Medulla oblongata (tissue), 1 donor: ENCODE measurements at regions not wholly inside any gene's neighbourhood (a gene's known extent, or its start where the extent isn't known, plus 50 kb on each side); places are given as distances from the start of the nearest gene placed in this dataset.

Source experiments
- DNase-seq: peaks from one replicate; pipeline ENCODE4 v3.0.0-alpha.2; 2015; ENCODE audit errors: extremely low spot score

DNA sequence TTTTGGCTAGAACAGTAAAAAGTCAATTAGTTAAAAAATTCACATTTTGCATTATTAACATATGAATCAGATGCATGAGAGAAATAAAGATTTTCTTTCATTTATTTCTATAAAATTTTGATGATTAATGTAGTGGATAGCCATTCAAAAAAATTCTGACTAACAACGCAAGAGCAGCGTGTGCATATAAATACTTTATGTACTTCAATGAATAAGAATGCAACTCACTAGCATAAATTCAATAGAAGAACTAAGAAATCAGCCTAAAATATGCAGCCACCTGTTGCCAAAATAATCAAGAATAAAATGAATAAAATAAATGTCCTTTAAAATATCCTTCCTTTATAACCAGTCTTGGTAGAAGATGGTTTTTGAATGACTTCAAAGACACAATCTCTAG lies 471.9 kb downstream of the PDGFC start:
- DNase-seq = no peak

DNA sequence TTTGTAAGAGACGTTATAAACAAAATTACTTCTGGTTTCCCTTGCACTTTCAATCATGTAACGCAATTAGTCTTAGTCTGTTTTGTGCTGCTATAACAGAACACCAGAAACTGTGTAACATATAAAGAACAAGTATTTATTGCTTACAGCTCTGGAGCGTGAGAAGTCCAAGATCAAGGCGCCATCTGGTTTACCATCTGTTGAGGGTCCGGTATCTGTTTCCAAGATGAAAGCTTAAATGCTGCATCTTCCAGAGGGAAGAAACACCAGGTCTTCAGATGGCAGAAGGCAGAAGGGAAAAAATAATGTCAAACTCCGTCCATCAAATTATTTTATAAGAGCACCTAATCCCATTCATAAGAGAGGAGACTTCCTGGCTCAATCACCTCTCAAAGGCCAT lies 474.1 kb downstream of the PDGFC start:
- DNase-seq = no peak

- DNase-seq = no peak
Observed at GRCh38 chr4:156496797-156497196, 474.8 kb downstream of the PDGFC start.

DNA sequence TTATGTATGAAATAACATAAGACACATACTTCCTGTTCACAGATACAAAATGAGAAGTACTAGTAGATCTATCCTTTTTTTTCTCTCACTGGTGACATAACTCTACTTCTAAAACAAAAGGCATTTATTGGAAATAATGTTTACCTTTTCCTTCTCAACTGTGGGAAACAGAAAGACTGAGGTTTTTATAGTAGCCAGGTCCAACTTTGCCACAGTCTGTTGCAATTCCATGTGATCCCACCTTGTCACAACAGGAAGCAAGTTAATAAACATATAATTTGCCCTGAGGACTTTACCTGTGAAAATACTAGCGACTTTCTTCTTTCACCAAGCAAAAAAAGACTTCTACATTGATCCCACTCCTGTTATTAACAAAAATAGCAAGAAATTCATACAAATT lies 475.8 kb downstream of the PDGFC start:
- no peak for DNase-seq

DNA sequence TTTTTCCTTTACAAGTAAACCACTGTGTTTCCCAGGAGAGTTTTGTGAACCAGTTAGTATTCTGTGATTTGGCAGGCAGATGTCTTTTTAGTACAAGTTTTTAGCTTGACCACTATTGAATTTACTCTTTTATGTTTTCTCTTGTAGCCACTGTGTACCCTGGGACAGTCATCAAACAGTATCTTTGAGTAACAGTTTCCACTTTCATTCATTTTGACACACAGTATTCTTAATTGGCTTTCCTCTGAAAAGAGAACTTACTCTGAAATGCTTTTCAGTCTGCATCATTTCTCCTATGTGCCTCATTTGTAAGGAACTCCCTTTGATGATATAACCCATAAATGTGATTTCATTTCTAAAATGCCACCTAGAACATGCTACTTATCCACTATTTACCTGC lies 476.5 kb downstream of the PDGFC start:
- DNase-seq = no peak

DNA sequence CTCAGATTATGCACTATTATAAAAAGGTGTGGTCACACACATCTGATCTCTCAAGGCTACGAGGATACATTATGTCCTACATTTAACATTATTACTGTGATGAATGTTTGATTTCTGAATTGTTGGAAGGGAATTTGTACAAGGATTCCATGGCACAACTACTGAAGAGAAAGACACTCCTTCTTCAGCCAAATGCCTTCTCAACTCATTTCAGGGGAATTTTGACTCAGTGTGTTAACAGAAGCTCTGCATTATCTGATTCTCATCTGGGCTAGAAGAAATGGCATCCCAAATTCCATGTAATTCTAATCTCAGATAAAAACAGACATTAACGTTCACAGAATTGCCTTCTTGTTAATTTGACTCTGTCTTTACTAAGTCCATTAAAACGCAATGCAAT lies 477.7 kb downstream of the PDGFC start:
- no peak for DNase-seq

DNA sequence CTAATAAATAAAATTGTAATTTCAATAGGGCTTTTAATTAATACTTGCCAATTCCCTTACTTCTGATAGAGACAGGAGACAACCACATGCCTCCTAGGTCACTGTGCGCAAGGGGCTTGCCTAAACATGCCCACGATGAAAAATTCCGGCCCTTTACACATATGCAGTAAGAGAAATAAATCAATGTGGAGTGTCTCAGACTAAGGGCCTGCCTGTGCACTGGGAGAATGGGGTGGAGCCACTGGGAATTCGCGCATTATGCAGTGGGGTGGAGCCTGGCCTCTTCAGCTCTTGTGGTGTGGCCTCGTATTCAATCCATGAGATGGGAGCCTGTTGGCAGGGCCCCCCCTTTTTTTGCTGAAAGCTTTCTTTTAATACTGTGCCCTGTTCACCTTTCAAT lies 484.5 kb downstream of the PDGFC start:
- no peak for DNase-seq

DNA sequence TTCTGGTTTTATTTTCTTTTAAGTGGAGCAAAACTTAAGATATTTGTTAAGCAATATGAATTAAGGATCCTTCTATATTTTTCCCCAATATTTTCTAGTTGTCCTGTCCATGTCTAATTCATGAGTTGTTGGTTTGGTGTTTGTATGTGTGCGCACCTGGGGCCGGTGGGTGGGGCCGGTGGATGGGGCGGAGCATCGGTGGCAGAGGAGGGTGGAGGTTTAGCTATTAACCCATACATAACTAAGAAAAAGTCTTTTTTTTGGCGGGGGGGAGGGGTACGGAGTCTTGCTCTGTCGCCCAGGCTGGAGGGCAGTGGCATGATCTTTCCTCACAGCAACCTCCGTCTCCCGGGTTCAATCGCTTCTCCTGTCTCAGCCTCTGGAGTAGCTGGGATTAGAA lies 489.8 kb downstream of the PDGFC start:
- DNase-seq = no peak

- DNase-seq = no peak
Observed at GRCh38 chr4:156477636-156478035, 494.0 kb downstream of the PDGFC start.

DNA sequence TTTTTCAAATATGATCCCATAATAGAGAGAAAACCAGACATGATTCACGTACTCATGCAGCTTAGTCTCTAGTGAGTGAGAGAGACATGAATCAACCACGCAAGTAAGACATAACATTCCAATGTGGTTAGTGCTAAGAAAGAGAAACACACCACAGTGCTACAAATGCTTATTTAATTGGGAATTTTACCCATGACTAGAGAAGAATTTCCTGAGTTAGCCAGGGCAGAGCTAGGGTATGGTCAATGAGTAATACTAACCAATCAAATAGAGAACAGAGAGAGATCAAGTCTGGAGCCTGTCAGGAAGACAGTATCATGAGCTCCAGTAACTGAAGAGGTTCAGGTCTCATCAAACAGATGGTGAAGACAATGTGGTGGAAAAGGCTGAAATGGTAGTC lies 495.2 kb downstream of the PDGFC start:
- DNase-seq = no peak

DNA sequence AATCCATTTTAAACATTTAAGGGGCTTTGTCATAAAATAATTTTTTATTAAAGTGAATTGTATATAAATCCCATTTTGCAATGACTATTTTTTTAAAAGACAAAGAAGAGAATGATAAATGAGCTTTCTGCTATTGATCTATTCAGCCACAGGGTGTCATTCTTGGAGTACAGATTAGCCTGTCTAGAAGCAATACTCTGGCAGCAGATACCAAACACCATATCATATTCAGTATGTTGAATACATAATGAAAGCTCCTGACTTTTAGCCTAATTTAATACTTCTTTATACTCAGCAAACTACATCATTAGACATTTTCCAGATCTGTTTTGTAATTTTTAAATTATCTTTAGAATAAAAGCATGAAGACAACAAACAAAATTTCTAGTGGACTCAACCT lies 496.3 kb downstream of the PDGFC start:
- DNase-seq = peak; percentile 39

DNA sequence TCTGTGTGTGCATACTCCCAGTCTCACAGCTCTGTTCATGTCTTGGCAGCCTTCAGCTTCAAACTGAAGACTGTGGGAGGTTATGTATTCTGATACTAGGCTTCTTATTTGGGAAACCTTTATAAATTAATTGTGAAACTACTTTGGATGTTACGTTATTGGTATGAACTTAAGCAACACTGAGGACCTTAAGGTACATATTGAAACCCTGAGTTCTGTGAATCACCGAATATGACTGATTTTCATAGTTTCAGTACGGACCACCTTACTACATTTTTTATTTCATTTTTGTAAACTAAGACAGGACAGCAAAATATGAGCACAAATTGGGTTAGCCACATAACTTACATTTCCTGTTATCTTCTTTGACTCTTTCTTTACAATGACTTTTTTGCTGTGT lies 498.4 kb downstream of the PDGFC start:
- DNase-seq = no peak

GRCh38 chr4:156472624-156473023 lies 499.0 kb downstream of the PDGFC start:
- no peak for DNase-seq

DNA sequence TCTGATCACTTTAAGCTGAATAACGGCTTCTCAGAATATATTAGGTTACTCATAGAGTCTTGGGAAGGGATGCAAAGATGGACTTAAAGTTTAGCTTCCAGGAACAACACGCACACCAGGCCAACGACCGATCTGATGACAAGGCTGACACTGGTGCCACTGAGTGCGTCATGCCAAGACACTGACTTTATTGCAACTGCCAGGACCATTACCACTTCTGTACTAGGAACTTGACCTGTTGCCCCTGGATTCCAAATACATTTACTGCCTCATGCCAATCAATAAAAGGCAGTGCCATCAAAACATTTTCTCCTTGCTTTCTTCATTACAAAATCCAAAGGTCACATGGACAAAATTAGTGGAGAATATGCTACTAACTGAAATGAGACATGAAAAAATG lies 505.9 kb upstream of the CTSO start:
- DNase-seq = no peak

GRCh38 chr4:156456830-156457229 lies 503.2 kb upstream of the CTSO start:
- no peak for DNase-seq

DNA sequence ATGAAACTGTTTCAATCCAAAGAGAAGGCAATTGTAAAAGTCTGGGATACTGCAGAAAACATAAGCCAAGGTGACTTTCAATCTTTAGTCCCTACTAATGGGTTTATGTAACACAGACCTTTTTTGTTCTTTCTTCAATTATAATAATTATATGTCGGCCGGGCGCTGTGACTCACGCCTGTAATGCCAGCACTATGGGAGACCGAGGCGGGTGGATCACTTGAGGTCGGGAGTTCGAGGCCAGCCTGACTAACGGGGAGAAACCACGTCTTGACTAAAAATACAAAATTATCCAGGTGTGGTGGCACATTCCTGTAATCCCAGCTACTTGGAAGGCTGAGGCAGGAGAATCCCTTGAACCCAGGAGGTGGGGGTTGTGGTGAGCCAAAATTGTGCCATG lies 489.8 kb upstream of the CTSO start:
- DNase-seq = no peak

DNA sequence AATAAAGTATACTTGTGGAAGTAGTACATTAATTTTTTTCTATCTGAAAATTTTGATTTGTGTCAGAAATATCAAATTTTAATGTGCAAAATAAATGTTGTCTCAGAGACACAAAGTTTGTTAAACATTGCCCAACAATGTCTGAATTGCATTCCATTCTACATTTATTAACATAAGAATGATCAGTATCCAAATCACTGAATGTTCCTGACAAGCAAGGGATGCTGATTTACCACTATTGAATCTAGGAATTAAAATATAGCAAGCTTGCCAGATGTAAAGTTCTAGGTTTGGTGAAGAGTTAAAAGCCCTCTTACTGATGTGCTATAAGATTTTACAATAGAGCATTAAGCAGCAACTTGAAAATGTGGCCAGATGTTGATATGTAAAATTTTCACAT lies 489.2 kb upstream of the CTSO start:
- DNase-seq = no peak

DNA sequence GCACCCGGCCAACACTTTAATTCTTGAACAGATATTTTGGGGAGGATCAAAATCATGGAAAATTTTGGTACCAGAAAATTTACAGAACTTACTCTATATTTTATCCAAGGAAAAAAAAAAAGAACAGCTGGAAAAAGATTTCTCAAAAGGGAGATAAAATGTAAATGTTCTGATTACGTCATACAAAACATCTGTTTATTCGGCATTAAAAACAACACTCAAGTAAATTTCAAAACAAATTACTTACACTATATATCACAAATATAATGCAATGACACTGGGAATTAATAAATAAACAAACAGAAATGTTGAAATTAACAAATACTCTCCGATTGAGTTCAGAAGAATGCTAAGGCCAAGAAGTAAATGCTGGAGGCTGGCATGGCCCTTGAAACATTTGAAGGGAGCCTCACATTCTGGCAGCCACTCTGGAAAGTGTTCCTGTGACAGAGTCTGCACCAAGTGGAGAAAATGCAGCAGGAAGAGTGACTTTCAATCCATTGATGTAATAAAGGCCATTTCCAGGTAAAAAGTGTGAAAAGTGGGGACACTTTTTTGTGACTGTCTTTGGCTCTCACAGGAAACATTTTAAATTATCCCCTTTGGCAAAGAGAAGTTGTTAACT lies 486.0 kb upstream of the CTSO start:
- DNase-seq = peak; percentile 27

- no peak for DNase-seq
Observed at GRCh38 chr4:156437666-156438065, 484.0 kb upstream of the CTSO start.

GRCh38 chr4:156422576-156422975 lies 468.9 kb upstream of the CTSO start:
- no peak for DNase-seq

DNA sequence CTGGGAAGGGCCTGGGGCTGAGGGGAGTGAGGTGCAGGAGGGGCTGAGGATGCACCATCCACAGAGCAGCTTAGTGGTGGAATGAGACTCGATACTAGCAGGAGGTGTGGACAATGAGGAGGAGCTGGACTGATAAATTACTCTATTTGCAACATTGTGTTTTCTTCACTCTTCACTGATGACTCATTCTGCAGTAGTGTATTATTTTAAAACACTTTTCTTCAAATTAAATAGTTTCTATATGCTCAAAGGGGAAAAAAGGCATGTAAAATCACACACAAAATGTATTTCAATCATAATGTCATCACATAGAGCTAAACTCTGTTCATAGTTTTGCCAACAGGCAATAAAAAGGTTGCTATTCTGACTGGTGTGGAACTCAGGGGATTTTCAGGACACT lies 467.0 kb upstream of the CTSO start:
- DNase-seq = no peak

DNA sequence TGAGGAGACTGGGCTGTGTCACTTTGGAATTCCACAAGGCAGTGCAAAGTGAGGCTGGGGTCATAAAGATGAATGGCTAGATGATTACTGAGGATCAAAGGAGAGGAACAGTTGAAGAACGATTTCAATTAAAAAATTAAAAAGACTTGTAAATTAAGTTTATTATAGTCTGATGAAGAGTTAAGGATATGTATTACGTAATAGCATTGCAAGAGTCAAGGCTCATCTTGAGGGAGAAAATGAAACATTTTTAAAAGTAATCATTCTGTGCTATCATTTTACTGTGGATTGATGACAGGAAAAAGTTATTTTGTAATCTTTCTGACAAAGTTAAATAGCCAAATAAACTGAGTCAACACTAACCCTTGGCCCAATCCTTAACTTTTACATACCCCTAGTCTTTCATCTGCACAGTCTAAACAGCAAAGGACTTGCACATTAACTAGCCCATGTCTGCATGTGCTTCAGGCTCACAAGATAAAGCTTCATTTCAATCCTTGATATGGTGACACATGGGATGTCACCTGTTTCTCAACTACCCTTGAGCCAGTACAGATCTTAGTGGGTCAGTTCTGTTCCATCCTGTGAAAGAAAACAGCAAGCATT lies 465.5 kb upstream of the CTSO start:
- no peak for DNase-seq

GRCh38 chr4:156414406-156414805 lies 460.7 kb upstream of the CTSO start:
- no peak for DNase-seq
